Trophoblast cell (in vitro differentiated cells and primary cell): ENCODE measurements at regions not wholly inside any gene's neighbourhood (a gene's known extent, or its start where the extent isn't known, plus 50 kb on each side); places are given as distances from the start of the nearest gene placed in this dataset.

Experiments
- DNase-seq, 2 donors: peaks; one replicate each; pipeline ENCODE4 v3.0.0-alpha.2; 2016
- H2AFZ ChIP-seq: 2 replicates; pipeline ENCODE4 v1.6.1; 2013; ENCODE audit warnings: low read length, moderate library complexity, mild to moderate bottlenecking; ENCODE audit not compliant: insufficient read depth, poor library complexity
- H2AK5ac ChIP-seq: 2 replicates; pipeline ENCODE4 v1.6.1; 2013; ENCODE audit warnings: mild to moderate bottlenecking, low read length
- H2BK120ac ChIP-seq: 2 replicates; pipeline ENCODE4 v1.6.1; 2013; ENCODE audit warnings: low read length, mild to moderate bottlenecking, moderate library complexity; ENCODE audit not compliant: insufficient read depth, poor library complexity
- H2BK12ac ChIP-seq: 2 replicates; pipeline ENCODE4 v1.6.1; 2013; ENCODE audit warnings: mild to moderate bottlenecking, low read length, moderate library complexity
- H2BK5ac ChIP-seq: 2 replicates; pipeline ENCODE4 v1.6.1; 2013; ENCODE audit warnings: low read length, low read depth, moderate library complexity, mild to moderate bottlenecking; ENCODE audit not compliant: poor library complexity
- H3K14ac ChIP-seq: 2 replicates; pipeline ENCODE4 v1.6.1; 2013; ENCODE audit warnings: mild to moderate bottlenecking, low read length
- H3K18ac ChIP-seq: 2 replicates; pipeline ENCODE4 v1.6.1; 2013; ENCODE audit warnings: mild to moderate bottlenecking, low read length
- H3K23ac ChIP-seq: 2 replicates; pipeline ENCODE4 v1.6.1; 2013; ENCODE audit warnings: low read length
- H3K27ac ChIP-seq: 2 replicates; pipeline ENCODE4 v1.5.1; 2013; ENCODE audit warnings: low read depth, mild to moderate bottlenecking, inconsistent platforms, low read length, moderate library complexity
- H3K27me3 ChIP-seq: 2 replicates; pipeline ENCODE4 v1.6.1; 2013; ENCODE audit warnings: inconsistent platforms, mild to moderate bottlenecking, low read length, moderate library complexity; ENCODE audit not compliant: insufficient read depth
- H3K36me3 ChIP-seq, 2 experiments: 1 replicate in 1 of 2; 2 replicates in 1 of 2; pipeline ENCODE4 v1.6.1; 2013; ENCODE audit warnings: low read length in 2 of 2, mild to moderate bottlenecking in 2 of 2, moderate library complexity in 1 of 2; ENCODE audit not compliant: insufficient read depth in 2 of 2, control insufficient read depth in 1 of 2
- H3K4ac ChIP-seq: 2 replicates; pipeline ENCODE4 v1.6.1; 2013; ENCODE audit warnings: low read depth, mild to moderate bottlenecking, low read length, moderate library complexity
- H3K4me1 ChIP-seq, 2 experiments: 1 replicate in 1 of 2; 2 replicates in 1 of 2; pipeline ENCODE4 v1.6.1; 2013; ENCODE audit warnings: low read length in 2 of 2, mild to moderate bottlenecking in 2 of 2, moderate library complexity in 1 of 2; ENCODE audit not compliant: insufficient read depth in 2 of 2, control insufficient read depth in 1 of 2
- H3K4me2 ChIP-seq: 2 replicates; pipeline ENCODE4 v1.6.1; 2013; ENCODE audit warnings: inconsistent platforms, mild to moderate bottlenecking, low read length, moderate library complexity
- H3K4me3 ChIP-seq: 2 replicates; pipeline ENCODE4 v1.5.1; 2013; ENCODE audit warnings: mild to moderate bottlenecking, low read depth, low read length, inconsistent platforms
- H3K79me1 ChIP-seq: one replicate; pipeline ENCODE4 v1.6.1; 2013; ENCODE audit warnings: low read length
- H3K79me2 ChIP-seq: 2 replicates; pipeline ENCODE4 v1.6.1; 2013; ENCODE audit warnings: low read length, mild to moderate bottlenecking; ENCODE audit not compliant: control insufficient read depth, insufficient read depth, poor library complexity
- H3K9ac ChIP-seq: 2 replicates; pipeline ENCODE4 v1.6.1; 2013; ENCODE audit warnings: mild to moderate bottlenecking, low read length
- H3K9me3 ChIP-seq: 2 replicates; pipeline ENCODE4 v1.6.1; 2013; ENCODE audit warnings: low read depth, mild to moderate bottlenecking, control low read depth, inconsistent platforms, low read length; ENCODE audit not compliant: insufficient read depth
- H4K12ac ChIP-seq: 2 replicates; pipeline ENCODE4 v1.6.1; 2013; ENCODE audit warnings: low read depth, mild to moderate bottlenecking, low read length, moderate library complexity
- H4K8ac ChIP-seq: 2 replicates; pipeline ENCODE4 v1.6.1; 2013; ENCODE audit warnings: low read depth, mild to moderate bottlenecking, low read length, moderate library complexity
- H4K91ac ChIP-seq: one replicate; pipeline ENCODE4 v1.6.1; 2013; ENCODE audit warnings: low read depth, mild to moderate bottlenecking, low read length, moderate library complexity
- WGBS: extraction: QIAGEN DNeasy Blood & Tissue Kit; methylation state at CpG from one replicate; pipeline ENCODE4 v1.1.7; 2013; ENCODE audit warnings: missing lambda C conversion rate; ENCODE audit not compliant: insufficient read length, insufficient coverage; ENCODE audit errors: extremely low coverage; 5-methylcytosine and 5-hydroxymethylcytosine counted together

GRCh38 chr7:142414915-142415314 is 157.1 kb upstream of the PRSS58 start:
- Histone ChIP-seq H3K23ac (no peak overlapping the region), H2BK120ac (no peak overlapping the region), H2AK5ac (no peak overlapping the region), H3K18ac (no peak overlapping the region), H3K4me3 (no peak overlapping the region), H4K12ac (no peak overlapping the region), H3K36me3 (no peaks in the 10 kb centered on the region), H3K9ac (no peak overlapping the region), H3K27ac (no peak overlapping the region), H3K27me3 (no peaks in the 10 kb centered on the region), H3K4me2 (no peak overlapping the region), H3K4ac (no peak overlapping the region), H2BK5ac (no peak overlapping the region), H2BK12ac (no peak overlapping the region), H3K4me1 (peaks cover 8 to 16% of the 10 kb centered on the region in 2 experiments), H4K8ac (no peak overlapping the region), H4K91ac (no peak overlapping the region), H2AFZ (no peak overlapping the region), H3K14ac (no peak overlapping the region), H3K9me3 (no peaks in the 10 kb centered on the region), H3K79me1 (peaks cover 4% of the 10 kb centered on the region), H3K79me2 (no peaks in the 10 kb centered on the region)
- no CpG with 5 or more reads among the region's 4 CpGs for WGBS
- DNase-seq, result no peak

GRCh38 chr7:142414135-142414534 is 156.3 kb upstream of the PRSS58 start:
- WGBS, result no CpG with 5 or more reads among the region's 3 CpGs

GRCh38 chr7:142413280-142414000 is 155.6 kb upstream of the PRSS58 start:
- Histone ChIP-seq H3K23ac (no peak overlapping the region), H3K27me3 (no peaks in the 10 kb centered on the region), H4K91ac (peak overlapping the region; percentile 26), H4K12ac (no peak overlapping the region), H3K4me1 (peaks cover 8 to 20% of the 10 kb centered on the region in 2 experiments), H3K79me1 (peaks cover 4% of the 10 kb centered on the region), H3K79me2 (no peaks in the 10 kb centered on the region), H2AFZ (no peak overlapping the region), H3K4ac (no peak overlapping the region), H3K9ac (no peak overlapping the region), H2AK5ac (no peak overlapping the region), H3K4me2 (peak overlapping the region; percentile 9), H3K14ac (no peak overlapping the region), H2BK120ac (peak overlapping the region; percentile 77), H4K8ac (no peak overlapping the region), H3K4me3 (no peak overlapping the region), H3K27ac (peak overlapping the region; percentile 22), H2BK5ac (no peak overlapping the region), H3K9me3 (no peaks in the 10 kb centered on the region), H3K36me3 (no peaks in the 10 kb centered on the region), H3K18ac (no peak overlapping the region), H2BK12ac (no peak overlapping the region)
- no CpG with 5 or more reads among the region's 4 CpGs for WGBS
- no peak for DNase-seq

More at GRCh38 chr7:142414135-142414534, 156.3 kb upstream of the PRSS58 start:
- Histone ChIP-seq H2BK5ac (no peak overlapping the region), H3K36me3 (no peaks in the 10 kb centered on the region), H2BK120ac (no peak overlapping the region), H3K4me1 (peaks cover 8 to 16% of the 10 kb centered on the region in 2 experiments), H3K9ac (no peak overlapping the region), H3K79me1 (peaks cover 4% of the 10 kb centered on the region), H3K9me3 (no peaks in the 10 kb centered on the region), H3K18ac (no peak overlapping the region), H2AK5ac (no peak overlapping the region), H2AFZ (no peak overlapping the region), H3K23ac (no peak overlapping the region), H3K27me3 (no peaks in the 10 kb centered on the region), H4K12ac (no peak overlapping the region), H3K4me2 (no peak overlapping the region), H2BK12ac (no peak overlapping the region), H3K4me3 (no peak overlapping the region), H3K27ac (no peak overlapping the region), H4K8ac (peak overlapping the region; percentile 41), H3K79me2 (no peaks in the 10 kb centered on the region), H4K91ac (peak overlapping the region; percentile 19), H3K14ac (no peak overlapping the region), H3K4ac (no peak overlapping the region)
- no peak for DNase-seq

GRCh38 chr7:142412551-142413193 is 154.8 kb upstream of the PRSS58 start:
- peaks cover 4% of the 10 kb centered on the region for H3K79me1 ChIP-seq

More at GRCh38 chr7:142412551-142413193, 154.8 kb upstream of the PRSS58 start:
- Histone ChIP-seq H4K12ac (peak overlapping the region; percentile 56), H4K8ac (peak overlapping the region; percentile 55), H3K23ac (no peak overlapping the region), H3K4me2 (peak overlapping the region; percentile 9), H4K91ac (peak overlapping the region; percentile 85), H2BK12ac (peak overlapping the region; percentile 12), H2BK120ac (peak overlapping the region; percentile 77), H3K27me3 (no peaks in the 10 kb centered on the region), H3K4me3 (no peak overlapping the region), H3K79me2 (no peaks in the 10 kb centered on the region), H2AFZ (no peak overlapping the region), H3K4me1 (peaks cover 6 to 16% of the 10 kb centered on the region in 2 experiments), H3K9me3 (no peaks in the 10 kb centered on the region), H3K27ac (peak overlapping the region; percentile 22), H2AK5ac (no peak overlapping the region), H3K9ac (no peak overlapping the region), H2BK5ac (peak overlapping the region; percentile 43), H3K14ac (no peak overlapping the region), H3K4ac (peak overlapping the region; percentile 17), H3K18ac (no peak overlapping the region), H3K36me3 (no peaks in the 10 kb centered on the region)
- no CpG with 5 or more reads among the region's 2 CpGs for WGBS
- DNase-seq, result peak; percentile 40 to 86
